ENCODE measurements at regions not wholly inside any gene's neighbourhood (a gene's known extent, or its start where the extent isn't known, plus 50 kb on each side); places are given as distances from the start of the nearest gene placed in this dataset.

- TF ChIP-seq SIN3A (IDR thresholded peaks at IDR 0.05; ENCODE audit: borderline replicate concordance, insufficient read depth, low read length) (no peak), POLR2AphosphoS5 (IDR thresholded peaks at IDR 0.05; ENCODE audit: low read depth, low read length) (no peak), REST (IDR thresholded peaks at IDR 0.05; ENCODE audit: insufficient read depth in 1 of 2, low read depth in 2 of 2, low read length in 2 of 2) (no peak), TAF1 (IDR thresholded peaks at IDR 0.05; ENCODE audit: borderline replicate concordance, insufficient read depth, low read length) (no peak)
These were observed 284.5 kb downstream of the XXYLT1 start for GRCh38 chr3:194986208-194987043.

- TF ChIP-seq FOXP2 (optimal IDR thresholded peaks at IDR 0.05; ENCODE audit: borderline replicate concordance, extremely low read depth, extremely low read length, insufficient read depth) (no peak), SIN3A (IDR thresholded peaks at IDR 0.05; ENCODE audit: borderline replicate concordance, insufficient read depth, low read length) (no peak), TAF1 (IDR thresholded peaks at IDR 0.05; ENCODE audit: borderline replicate concordance, insufficient read depth, low read length) (no peak), REST (IDR thresholded peaks at IDR 0.05; ENCODE audit: insufficient read depth in 1 of 2, low read depth in 2 of 2, low read length in 2 of 2) (no peak), POLR2AphosphoS5 (IDR thresholded peaks at IDR 0.05; ENCODE audit: low read depth, low read length) (no peak)
These were observed 283.1 kb downstream of the XXYLT1 start for GRCh38 chr3:194987571-194988494.

GRCh38 chr3:194988495-194989165 lies 282.3 kb downstream of the XXYLT1 start:
- no peak for TF ChIP-seq SIN3A (IDR thresholded peaks at IDR 0.05; ENCODE audit: borderline replicate concordance, insufficient read depth, low read length)
- no peak for TF ChIP-seq FOXP2 (optimal IDR thresholded peaks at IDR 0.05; ENCODE audit: borderline replicate concordance, extremely low read depth, extremely low read length, insufficient read depth)
- TF ChIP-seq POLR2AphosphoS5 (IDR thresholded peaks at IDR 0.05; ENCODE audit: low read depth, low read length) = no peak
- no peak for TF ChIP-seq TAF1 (IDR thresholded peaks at IDR 0.05; ENCODE audit: borderline replicate concordance, insufficient read depth, low read length)

- TF ChIP-seq SIN3A (IDR thresholded peaks at IDR 0.05; ENCODE audit: borderline replicate concordance, insufficient read depth, low read length) (no peak), POLR2AphosphoS5 (IDR thresholded peaks at IDR 0.05; ENCODE audit: low read depth, low read length) (no peak), TAF1 (IDR thresholded peaks at IDR 0.05; ENCODE audit: borderline replicate concordance, insufficient read depth, low read length) (no peak), FOXP2 (optimal IDR thresholded peaks at IDR 0.05; ENCODE audit: borderline replicate concordance, extremely low read depth, extremely low read length, insufficient read depth) (no peak), REST (IDR thresholded peaks at IDR 0.05; ENCODE audit: insufficient read depth in 1 of 2, low read depth in 2 of 2, low read length in 2 of 2) (no peak)
These were observed 281.7 kb downstream of the XXYLT1 start for GRCh38 chr3:194989241-194989640.

Data from PFSK-1 (cell line).